Hematopoietic multipotent progenitor cell treated with erythropoietin and hydrocortisone succinate and interleukin-3 and kit ligand, for 15 days (in vitro differentiated cells): ENCODE measurements at regions not wholly inside any gene's neighbourhood (a gene's known extent, or its start where the extent isn't known, plus 50 kb on each side); places are given as distances from the start of the nearest gene placed in this dataset.
"Not testable (repeated sequence)": the region's sequence is repeated elsewhere in the genome, so short reads cannot be mapped to it uniquely, and the experiment has no call there.

Experiments
- DNase-seq: peaks from one replicate; pipeline ENCODE4 v3.0.0-alpha.2; 2015; ENCODE audit warnings: low spot score

DNA sequence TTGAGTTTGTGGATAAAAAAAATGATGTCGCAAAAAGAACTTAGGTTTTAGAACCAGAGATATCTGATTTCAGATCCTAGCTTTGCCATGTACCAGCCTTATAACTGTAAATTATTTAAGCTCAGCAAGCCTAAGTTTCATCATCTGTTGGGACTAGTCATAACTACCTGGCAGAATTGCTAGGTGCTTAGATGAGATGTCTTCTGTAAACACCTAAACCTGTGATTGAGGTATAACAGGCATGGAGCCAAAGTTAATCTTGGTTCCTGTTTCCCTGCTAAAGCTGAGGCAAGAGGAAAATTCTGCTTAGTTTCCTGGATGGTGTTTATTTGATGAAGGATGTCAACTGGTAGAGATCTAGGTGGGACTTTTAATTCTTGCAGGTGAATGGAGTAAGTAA lies 331.3 kb upstream of the RBMS3 start:
- no peak for DNase-seq

DNA sequence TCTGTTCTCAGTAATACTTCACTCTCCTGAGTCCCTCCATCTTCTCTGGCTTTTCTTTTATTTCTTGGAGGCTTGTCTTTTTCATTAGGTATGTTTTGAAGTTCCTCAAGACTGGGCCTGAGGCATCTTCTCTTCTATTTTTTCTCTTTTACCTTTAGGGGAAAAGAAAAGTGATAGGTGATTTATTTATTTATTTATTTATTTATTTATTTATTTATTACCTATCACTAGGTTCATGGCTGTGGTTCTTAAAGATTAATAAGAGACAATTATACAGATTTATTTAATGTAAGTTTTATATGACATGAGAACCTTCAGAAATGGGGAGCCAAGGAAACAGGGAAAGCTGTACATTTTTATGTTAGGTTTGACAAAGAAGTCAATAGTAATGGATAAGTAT lies 330.3 kb upstream of the RBMS3 start:
- DNase-seq: no peak

DNA sequence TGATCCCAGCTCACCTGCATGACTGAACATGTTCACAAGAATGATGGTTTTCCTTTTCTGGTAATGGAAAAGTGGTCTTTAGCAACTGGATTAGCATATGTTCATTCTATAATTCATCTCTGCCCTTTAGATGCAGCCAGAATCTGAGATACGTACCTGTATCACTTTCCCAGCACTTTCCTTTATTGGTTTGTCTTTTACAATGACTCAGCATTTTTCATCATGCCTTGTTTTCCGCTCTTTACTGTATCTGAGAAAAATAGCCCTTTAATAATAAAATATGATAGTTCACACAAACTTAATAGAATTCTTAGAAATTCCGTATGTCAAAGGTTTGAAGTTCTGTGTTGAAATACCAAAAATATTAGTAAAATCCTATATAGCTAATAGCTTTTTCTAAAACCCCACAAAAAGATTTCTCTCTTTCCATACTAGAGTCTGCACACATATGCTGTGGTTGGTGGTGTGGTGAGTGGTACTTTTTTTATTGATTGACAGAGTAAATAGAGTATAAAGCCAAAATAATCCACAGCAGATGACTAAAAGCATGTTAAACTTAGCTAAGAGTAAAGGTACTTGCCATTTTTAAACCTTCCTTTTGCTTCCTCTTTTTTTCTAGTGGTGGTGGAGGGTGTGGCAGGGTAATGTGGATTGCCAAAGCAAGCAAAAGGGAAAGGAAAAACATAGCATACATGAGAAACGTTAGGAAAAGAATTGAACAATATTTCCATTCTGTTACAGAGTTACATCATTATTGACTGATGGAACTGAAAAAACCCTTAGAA lies 328.9 kb upstream of the RBMS3 start:
- DNase-seq: no peak

- DNase-seq: no peak
Measured at GRCh38 chr3:28958656-28959055, 322.2 kb upstream of the RBMS3 start.

GRCh38 chr3:28971156-28971555 lies 309.7 kb upstream of the RBMS3 start:
- DNase-seq: no peak

DNA sequence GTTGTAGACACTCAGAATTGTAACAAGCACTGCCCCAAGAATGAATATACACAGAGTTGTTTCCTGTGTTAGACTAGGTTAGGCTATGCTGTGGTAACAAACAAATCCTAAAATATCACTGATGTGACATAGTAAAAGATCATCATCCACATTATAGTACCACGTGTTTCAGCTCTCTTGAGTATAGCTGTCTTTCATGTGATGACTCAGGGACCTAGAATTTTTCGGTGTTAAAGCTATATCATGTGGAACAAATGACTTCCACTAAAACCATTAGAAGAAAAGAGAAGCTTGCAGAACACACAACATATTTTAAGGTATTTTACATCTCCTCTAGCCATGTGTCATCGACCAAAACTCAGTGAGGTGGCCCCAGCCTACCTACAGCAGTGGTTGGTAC lies 307.9 kb upstream of the RBMS3 start:
- DNase-seq: no peak

GRCh38 chr3:28973609-28974008 lies 307.3 kb upstream of the RBMS3 start:
- no peak for DNase-seq

- DNase-seq: no peak
Measured at GRCh38 chr3:28978092-28978491, 302.8 kb upstream of the RBMS3 start.

DNA sequence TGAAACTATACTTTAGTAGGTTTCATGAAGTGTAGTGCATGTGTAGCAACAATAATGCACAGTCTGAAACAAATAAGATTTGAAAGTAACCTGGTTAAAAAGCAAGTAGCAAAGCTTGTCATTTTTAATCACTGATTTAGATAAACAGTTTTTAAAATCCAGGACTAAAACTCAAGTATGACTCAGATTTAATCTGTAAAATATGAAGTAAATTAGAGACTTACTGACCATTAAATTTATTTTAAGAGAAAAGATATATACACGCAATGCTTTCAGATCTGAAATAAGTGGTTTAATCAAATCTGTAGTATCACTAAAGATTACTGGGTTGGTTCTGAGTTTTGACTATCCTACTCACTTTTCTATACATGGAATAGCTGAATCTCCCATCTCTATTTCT lies 300.7 kb upstream of the RBMS3 start:
- no peak for DNase-seq

- no peak for DNase-seq
Measured at GRCh38 chr3:28980631-28981030, 300.2 kb upstream of the RBMS3 start.

DNA sequence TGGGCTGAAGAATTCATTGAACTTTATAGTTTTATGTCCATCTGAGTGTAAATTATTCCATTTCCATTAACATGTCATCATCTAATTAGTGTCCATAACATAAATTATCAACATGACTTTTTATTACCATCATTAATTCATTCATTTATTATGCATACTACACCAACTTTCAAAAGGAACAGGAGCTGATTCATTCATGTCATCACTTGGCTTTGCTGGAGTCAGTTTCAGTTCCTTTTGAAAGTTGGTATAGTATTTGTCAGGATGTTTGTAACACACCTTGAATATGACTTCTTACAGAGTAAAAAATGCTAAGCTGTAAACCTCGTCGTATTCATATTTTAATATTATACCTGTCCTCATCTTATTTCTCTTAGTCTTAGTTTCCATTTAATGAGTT lies 298.0 kb upstream of the RBMS3 start:
- DNase-seq: no peak

GRCh38 chr3:28986922-28987321 lies 293.9 kb upstream of the RBMS3 start:
- DNase-seq: no peak

- no peak for DNase-seq
Measured at GRCh38 chr3:28989646-28990089, 291.2 kb upstream of the RBMS3 start.

DNA sequence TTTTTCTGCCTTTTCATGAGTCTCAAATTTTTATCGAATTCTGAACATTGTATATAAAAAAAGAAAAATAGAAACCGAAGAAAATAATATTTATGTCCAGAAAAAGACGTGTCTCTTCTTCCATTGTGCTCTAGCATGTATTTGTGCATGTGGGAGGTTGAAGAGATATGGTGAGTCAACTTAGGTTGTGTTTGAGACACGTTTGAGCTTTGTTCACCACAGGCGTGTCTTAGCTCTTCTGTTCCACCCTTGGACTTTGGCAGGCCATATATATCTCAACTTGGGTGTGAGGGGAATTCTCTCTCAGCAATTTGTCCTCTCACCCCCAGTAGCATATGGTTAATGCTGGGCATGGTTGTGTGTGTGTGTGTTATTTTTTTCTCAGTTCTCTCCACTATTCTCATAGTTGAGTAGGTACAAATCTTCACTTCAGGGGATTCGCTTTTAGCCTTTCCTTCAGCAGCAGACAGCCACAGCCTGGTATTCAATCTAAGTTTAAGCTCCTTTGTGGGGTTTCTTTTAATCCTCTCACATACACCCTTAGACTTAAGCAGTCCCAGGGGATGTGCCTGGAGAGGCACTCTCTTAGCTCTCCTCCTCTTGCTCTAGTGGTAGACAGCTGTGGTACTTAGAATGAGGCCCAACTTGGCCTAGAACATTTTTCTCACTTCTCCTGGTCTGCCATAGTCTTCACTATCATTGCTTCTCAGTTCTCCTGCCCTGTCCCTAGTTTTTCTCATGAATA lies 286.5 kb upstream of the RBMS3 start:
- no peak for DNase-seq

- DNase-seq: no peak
Measured at GRCh38 chr3:29004885-29005599, 275.8 kb upstream of the RBMS3 start.

DNA sequence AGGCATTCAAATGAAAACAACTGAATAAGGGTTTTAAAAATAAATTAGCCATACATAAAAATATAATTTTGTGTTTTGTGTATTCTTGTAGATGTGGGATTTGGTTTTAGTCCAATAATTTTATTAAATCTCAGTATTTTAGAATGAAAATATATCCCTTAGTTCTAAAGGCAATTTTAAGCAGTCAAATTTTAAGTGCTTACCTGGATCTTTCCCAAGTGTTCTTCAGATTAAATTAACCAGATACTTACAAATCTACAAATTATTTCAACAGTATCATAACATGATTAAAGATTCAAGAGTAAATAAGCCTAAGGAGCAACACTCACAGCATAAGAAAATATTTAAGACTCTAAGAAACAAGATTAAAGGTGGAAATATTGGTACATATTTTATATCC lies 275.0 kb upstream of the RBMS3 start:
- DNase-seq: no peak

GRCh38 chr3:29011441-29011840 lies 269.4 kb upstream of the RBMS3 start:
- no peak for DNase-seq

DNA sequence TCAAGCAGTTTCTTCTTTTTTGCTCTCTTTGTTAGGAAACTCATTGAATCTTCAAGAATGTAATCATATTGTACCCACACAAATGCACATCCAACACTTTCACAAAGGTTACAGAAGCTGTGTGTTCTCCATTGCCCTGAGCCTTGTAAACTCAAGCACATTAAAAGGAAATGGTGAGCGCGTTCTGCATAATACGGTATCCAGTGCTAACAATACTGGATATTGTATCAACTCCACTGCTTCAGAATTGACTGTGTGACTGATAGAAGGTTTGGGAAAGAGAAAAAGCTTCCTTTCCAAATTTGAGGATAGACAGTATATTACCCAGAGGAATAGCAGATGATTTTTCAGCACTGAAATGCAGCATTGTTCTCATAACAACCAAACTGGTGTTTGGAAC lies 268.9 kb upstream of the RBMS3 start:
- no peak for DNase-seq

GRCh38 chr3:29022976-29023375 lies 257.9 kb upstream of the RBMS3 start:
- DNase-seq: no peak

GRCh38 chr3:29026286-29026685 lies 254.6 kb upstream of the RBMS3 start:
- no peak for DNase-seq

- no peak for DNase-seq
Measured at GRCh38 chr3:29026959-29027358, 253.9 kb upstream of the RBMS3 start.

- DNase-seq: not testable (repeated sequence)
Measured at GRCh38 chr3:29031175-29031574, 249.7 kb upstream of the RBMS3 start.

DNA sequence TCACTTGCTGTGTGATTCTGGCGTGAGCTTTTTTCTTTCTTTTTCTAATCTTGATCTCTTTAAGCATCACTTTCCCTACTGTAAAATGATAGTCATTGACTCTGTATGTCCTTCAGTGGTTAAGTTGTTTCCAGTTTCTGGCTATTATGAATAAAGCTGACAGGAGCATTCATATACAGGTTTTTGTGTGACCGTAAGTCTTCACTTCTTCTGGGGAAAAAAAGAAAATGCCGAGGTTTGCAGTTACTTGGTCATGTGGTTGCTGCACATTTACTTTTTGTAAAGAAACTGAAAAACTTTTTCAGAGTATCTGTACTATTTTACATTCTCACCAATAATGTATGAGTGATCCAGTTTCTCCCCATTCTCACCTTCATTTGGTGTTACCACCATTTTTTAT lies 247.4 kb upstream of the RBMS3 start:
- no peak for DNase-seq
